ENCODE measurements at regions not wholly inside any gene's neighbourhood (a gene's known extent, or its start where the extent isn't known, plus 50 kb on each side); places are given as distances from the start of the nearest gene placed in this dataset.
A peak's percentile ranks its signal among the peaks of the same experiment; 100 is the strongest.

- H3T11ph ChIP-seq (ENCODE audit: low read length): no peak overlapping the region
- no peak overlapping the region for H4K8ac ChIP-seq (replicated peaks; ENCODE audit: insufficient read length, low read depth, low read length)
- peak overlapping the region; percentile 32 for H2BK20ac ChIP-seq (ENCODE audit: low read depth, low read length, poor library complexity, severe bottlenecking)
- no peaks in the 10 kb centered on the region for H3K79me1 ChIP-seq (ENCODE audit: insufficient read depth, low read depth, low read length, poor library complexity, severe bottlenecking)
- H3K4me1 ChIP-seq (ENCODE audit: insufficient read depth, low read length): peaks cover 3% of the 10 kb centered on the region; the same call in 1 of the 2 replicates
- H2AFZ ChIP-seq (ENCODE audit: low read length): no peak overlapping the region
- H3K79me2 ChIP-seq (ENCODE audit: insufficient read depth, low read length): no peaks in the 10 kb centered on the region
- H3K14ac ChIP-seq (ENCODE audit: insufficient read depth, low read length): no peak overlapping the region
- no peak overlapping the region for H3K27ac ChIP-seq (ENCODE audit: insufficient read length, low read depth, low read length)
- H3K56ac ChIP-seq (ENCODE audit: insufficient read length, low read depth, low read length): no peak overlapping the region
- H3K9me3 Mint-ChIP-seq: peaks cover 0 to 3% of the 10 kb centered on the region in 2 experiments; a peak in 3 of 5 replicates
- H3K18ac ChIP-seq (ENCODE audit: insufficient read length, low read depth, low read length): no peak overlapping the region
- no peak overlapping the region for H4K91ac ChIP-seq (ENCODE audit: insufficient read length, low read depth, low read length)
- peaks cover 26 to 37% of the 10 kb centered on the region in 2 experiments for H3K4me1 Mint-ChIP-seq
- no peak overlapping the region for H2BK120ac ChIP-seq (ENCODE audit: low read depth, low read length, poor library complexity, severe bottlenecking)
- peaks cover 0 to 12% (median 0%) of the 10 kb centered on the region in 3 experiments; a peak in 1 of 7 replicates for H3K36me3 Mint-ChIP-seq (ENCODE audit: insufficient read depth in 1 of 3, low read depth in 3 of 3)
- no peaks in the 10 kb centered on the region for H3K27me3 ChIP-seq (ENCODE audit: insufficient read depth, low read length)
- H3K4me3 Mint-ChIP-seq: no peak overlapping the region
- H2BK5ac ChIP-seq (ENCODE audit: insufficient read length, low read length): no peak overlapping the region
- H2BK15ac ChIP-seq (ENCODE audit: low read depth, low read length): no peak overlapping the region
- no peaks in the 10 kb centered on the region for H3K23me2 ChIP-seq (ENCODE audit: insufficient read length, low read depth, low read length, poor library complexity, severe bottlenecking)
- peak overlapping the region in 1 of 3 experiments; percentile 35; a peak in 1 of 7 replicates for H3K27ac Mint-ChIP-seq
- no peak overlapping the region for H4K5ac ChIP-seq (ENCODE audit: insufficient read length, low read depth, low read length)
- no peak overlapping the region for H3K23ac ChIP-seq (ENCODE audit: insufficient read length, low read depth, low read length)
- TF ChIP-seq CTCF (conservative IDR thresholded peaks at IDR 0.05): no peak
- no peak overlapping the region for H2AK5ac ChIP-seq (ENCODE audit: insufficient read length, low read length)
- H3K4me2 ChIP-seq (ENCODE audit: insufficient read depth, insufficient read length, low read length): no peak overlapping the region
- peaks cover 3% of the 10 kb centered on the region for H4K20me1 ChIP-seq (ENCODE audit: control insufficient read depth, insufficient read depth, insufficient read length)
- no CpG with 5 or more reads among the region's 4 CpGs for WGBS (ENCODE audit: extremely low coverage, insufficient read length, low lambda C conversion rate)
- no peak overlapping the region for H3K4ac ChIP-seq (ENCODE audit: low read depth, low read length)
- no peak overlapping the region for H2BK12ac ChIP-seq (ENCODE audit: insufficient read length, low read depth, low read length)
- DNase-seq: no peak
- no peaks in the 10 kb centered on the region; the same call in 1 of the 2 replicates for H3K27me3 Mint-ChIP-seq (ENCODE audit: low read depth)
- H3K9me3 ChIP-seq (ENCODE audit: control insufficient read depth, low read depth, low read length): no peaks in the 10 kb centered on the region
- no peak overlapping the region for H3K9ac ChIP-seq (ENCODE audit: extremely low read depth, insufficient read length, low read length)
Observed at GRCh38 chr6:164102693-164103092, 688.2 kb downstream of the QKI start.

Data from H9 (cell line).